Left renal pelvis (tissue), 4 donors: ENCODE measurements at regions not wholly inside any gene's neighbourhood (a gene's known extent, or its start where the extent isn't known, plus 50 kb on each side); places are given as distances from the start of the nearest gene placed in this dataset.
"Not testable (repeated sequence)": the region's sequence is repeated elsewhere in the genome, so short reads cannot be mapped to it uniquely, and the experiment has no call there.

Experiments used
- DNase-seq, 4 donors: peaks; one replicate each; pipeline ENCODE4 v3.0.0-alpha.2; 2013; ENCODE audit warnings: low read depth in 4 of 4, low spot score in 3 of 4

GRCh38 chr3:101913168-101913567 lies 63.9 kb downstream of the NFKBIZ start:
- DNase-seq: no peak

GRCh38 chr3:101917761-101918160 lies 68.4 kb downstream of the NFKBIZ start:
- DNase-seq: not testable (repeated sequence)

GRCh38 chr3:101922151-101922725 lies 72.9 kb downstream of the NFKBIZ start:
- not testable (repeated sequence) for DNase-seq

DNA sequence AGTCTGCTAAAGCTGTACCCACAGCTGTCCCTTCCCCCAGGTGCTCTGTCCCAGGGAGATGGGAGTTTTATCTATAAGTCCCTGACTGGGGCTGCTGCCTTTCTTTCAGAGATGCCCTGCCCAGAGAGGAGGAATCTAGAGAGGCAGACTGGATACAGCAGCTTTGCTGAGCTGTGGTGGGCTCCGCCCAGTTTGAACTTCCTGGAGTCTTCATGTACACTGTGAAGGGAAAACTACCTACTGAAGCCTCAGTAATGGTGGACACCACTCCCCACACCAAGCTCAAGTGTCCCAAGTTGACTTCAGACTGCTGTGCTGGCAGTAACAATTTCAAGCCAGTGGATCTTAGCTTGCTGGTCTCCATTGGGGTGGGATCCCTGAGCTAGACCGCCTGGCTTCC lies 75.3 kb downstream of the NFKBIZ start:
- not testable (repeated sequence) for DNase-seq

- not testable (repeated sequence) for DNase-seq
Observed at GRCh38 chr3:101925124-101925523, 75.8 kb downstream of the NFKBIZ start.

GRCh38 chr3:101925564-101925963 lies 76.2 kb downstream of the NFKBIZ start:
- no peak for DNase-seq

DNA sequence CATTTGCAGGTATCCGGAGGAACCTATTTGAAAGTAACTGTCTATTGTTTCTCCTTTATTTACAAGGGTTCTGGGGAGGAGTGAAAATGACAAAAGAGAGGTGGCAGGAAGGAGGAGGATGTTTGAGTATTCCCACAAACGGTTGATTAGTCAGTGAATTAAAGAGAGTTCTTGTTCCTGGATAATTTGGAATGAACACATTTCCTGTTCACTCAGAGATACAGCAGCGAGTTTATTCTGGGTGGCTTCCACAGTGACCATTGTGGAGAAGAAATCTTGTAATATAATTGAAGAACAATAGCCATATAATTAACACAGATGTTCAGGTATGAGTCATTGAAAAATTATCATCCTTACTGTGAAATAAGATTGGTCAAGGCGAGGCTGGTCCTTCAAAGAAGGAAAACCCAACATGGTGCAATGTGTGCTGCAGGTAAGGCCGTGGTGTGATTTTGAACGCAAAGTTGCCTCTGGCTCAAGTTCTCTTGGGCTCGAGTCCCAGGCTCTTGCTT lies 77.3 kb downstream of the NFKBIZ start:
- DNase-seq: no peak

- DNase-seq: no peak
Observed at GRCh38 chr3:101928890-101929289, 79.6 kb downstream of the NFKBIZ start.

DNA sequence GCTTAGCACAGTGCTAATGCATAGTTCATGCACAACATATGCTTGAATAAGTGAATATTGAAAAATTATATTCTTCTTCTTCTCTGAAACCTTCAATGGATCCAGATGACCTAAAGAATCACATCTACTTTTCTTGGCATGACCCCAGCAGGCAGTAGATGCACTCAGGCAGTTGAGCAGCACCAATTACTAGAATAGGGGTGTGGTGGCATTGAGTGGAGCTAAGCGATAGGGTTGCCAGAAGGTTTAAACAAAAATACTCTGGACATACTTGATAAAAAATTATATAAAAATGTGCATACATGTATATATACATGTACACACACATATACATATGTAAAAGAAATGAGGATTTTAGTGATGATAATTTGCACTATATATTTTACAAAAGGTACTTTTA lies 81.8 kb downstream of the NFKBIZ start:
- DNase-seq: no peak

GRCh38 chr3:101932326-101933068 lies 83.2 kb downstream of the NFKBIZ start:
- no peak for DNase-seq

- no peak for DNase-seq
Observed at GRCh38 chr3:101936419-101937356, 87.4 kb downstream of the NFKBIZ start.

- DNase-seq: no peak
Observed at GRCh38 chr3:101938262-101938847, 89.0 kb downstream of the NFKBIZ start.

DNA sequence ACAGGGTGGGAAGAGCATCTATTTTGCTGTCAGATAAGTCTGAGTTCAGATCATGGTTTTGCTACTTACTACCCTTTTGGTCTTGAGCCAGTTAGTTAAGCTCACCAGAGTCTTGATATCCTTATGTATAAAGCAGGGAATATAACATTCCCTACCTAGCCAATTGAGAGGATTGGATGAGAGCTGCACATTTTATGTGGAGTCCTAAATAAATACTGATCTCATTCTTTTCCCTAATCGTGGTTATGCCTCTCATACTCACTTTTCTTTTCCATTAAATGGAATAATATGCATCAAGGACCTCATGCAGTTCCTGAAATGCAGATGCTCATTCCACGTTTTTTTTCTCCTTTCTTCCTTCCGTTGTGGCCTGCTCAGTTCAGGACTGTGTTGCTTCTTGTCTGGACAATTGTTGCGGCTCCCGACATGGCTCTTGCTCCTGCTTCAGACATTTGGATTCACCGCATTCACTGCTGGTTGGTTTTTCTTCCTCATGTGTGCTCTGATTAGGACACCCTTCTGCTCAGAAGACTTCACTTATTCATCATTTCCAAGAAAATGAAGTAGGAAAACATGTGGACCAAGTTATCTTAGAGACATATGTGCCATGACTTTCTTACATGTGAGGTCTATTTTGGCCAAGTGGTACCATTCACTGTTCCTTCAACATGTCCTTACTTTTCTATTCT lies 90.2 kb downstream of the NFKBIZ start:
- no peak for DNase-seq

GRCh38 chr3:101940521-101941317 lies 91.4 kb downstream of the NFKBIZ start:
- no peak for DNase-seq

DNA sequence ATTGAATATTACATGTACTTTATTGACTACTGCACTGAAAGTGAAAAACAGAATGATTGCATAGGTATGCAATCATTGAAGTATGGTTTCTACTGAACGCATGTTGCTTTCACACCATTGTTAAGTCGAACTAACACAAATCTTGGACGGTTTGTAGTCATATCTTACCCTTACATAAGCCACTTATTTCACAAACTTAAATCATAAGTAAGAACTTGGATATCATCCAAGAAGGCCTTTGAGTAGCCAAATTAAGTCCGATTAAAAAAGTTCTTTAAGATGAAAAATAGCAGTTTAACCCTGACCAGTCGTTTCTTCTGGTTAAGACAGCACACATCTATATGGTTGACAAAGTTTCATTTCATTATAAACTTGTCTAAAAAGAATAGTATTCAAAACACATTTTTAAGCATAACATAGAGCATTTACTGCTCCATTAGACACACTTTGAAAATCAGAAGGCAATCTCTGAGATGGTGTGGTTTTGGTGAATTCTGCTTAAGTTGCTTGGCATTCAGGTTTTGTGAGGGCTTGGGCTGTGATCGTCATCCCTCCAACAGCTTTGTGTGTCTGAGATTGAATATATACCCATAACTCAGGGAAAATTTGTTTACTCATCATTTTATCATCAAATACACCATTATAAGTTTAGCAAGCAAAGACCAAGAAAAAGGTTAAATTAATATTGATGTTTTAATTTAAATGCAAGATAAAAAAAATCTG lies 92.2 kb downstream of the NFKBIZ start:
- DNase-seq: no peak

GRCh38 chr3:101942356-101942755 lies 93.0 kb downstream of the NFKBIZ start:
- DNase-seq: no peak

DNA sequence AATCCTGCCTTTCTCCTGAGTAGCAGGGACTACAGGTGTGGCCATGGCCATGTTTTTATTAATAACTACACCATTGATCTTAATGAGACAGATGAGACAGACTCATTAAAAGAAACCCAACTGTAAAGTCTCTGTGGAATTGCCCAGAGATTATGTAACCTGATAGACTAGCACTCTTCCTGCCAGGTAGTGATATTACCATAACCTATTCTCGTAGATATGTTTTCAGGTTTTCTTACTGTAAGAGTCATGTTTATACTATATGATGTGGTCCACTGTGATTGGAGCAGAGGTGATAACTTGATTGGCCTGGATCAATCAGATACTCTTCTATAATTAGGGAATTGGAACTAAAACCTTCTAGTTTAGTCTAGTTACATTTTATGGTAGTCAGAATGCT lies 93.7 kb downstream of the NFKBIZ start:
- no peak for DNase-seq

DNA sequence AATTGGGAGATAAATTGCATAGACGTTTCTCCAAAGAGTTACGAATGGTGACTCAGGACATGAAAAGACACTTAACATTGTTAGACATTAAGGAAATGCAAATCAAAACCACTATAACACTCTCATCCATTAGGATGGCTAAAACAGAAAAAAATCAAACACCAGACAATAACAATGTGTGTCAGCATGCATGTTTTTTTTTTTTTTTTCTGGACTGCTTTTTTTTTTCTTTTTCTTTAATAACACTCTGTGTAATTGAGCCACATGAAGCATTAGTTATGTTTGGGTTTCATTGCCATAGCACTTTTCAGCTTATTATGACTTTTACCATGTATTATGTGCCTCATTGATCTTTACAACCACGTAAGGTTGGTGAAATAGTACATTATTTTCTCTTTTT lies 95.0 kb downstream of the NFKBIZ start:
- no peak for DNase-seq

DNA sequence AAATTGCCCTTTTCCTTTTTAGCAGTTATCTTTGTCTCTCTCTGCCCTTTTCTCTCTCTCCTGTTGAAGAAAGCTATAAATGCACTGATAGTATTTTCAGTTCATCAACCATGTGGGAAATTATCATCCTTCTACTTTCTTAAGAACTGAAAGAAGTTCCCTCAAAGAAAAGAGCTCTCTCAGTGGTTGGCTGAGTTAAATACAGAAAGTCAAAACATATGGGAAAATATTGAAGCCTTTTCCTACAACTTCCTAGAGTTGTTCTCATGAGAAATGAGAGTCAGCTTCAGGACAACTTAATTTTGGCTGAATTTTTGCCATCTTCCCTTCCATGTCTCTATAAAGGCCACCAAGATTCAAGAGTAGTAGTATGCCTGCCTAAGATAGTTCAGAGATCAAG lies 96.7 kb downstream of the NFKBIZ start:
- DNase-seq: no peak
